ENCODE measurements at regions not wholly inside any gene's neighbourhood (a gene's known extent, or its start where the extent isn't known, plus 50 kb on each side); places are given as distances from the start of the nearest gene placed in this dataset.

GRCh38 chr6:134478764-134479399 lies 161.0 kb upstream of the SGK1 start:
- DNase-seq, result no peak

DNA sequence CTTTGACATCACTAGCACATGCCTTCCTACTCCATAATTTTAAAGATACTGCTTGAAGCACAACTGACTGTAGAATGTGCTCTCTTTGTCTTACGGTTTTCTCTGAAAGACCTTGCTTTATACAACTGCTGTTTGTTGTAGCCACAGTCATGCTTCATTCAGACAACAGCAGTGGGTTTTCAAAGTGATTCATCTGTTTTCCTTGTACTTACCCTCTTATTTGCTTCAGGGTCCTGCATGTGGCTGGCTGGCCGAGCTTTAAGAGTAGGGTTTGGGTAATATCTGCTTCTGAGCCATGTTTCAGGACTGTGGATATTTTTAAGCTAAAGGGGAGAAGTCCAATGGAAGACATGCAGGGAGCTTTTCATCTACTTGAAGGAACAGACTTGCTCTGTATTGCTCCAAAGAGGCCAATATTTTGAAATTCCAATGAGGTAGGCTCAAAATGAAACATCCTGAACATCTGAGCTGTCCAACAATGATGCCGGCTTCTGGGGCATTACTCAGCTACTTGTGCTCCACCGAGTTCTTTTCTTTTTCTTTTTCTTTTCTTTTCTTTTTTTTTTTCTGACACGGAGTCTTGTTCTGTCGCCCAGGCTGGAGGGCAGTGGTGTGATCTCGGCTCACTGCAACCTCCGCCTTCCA lies 160.2 kb upstream of the SGK1 start:
- DNase-seq, result no peak

DNA sequence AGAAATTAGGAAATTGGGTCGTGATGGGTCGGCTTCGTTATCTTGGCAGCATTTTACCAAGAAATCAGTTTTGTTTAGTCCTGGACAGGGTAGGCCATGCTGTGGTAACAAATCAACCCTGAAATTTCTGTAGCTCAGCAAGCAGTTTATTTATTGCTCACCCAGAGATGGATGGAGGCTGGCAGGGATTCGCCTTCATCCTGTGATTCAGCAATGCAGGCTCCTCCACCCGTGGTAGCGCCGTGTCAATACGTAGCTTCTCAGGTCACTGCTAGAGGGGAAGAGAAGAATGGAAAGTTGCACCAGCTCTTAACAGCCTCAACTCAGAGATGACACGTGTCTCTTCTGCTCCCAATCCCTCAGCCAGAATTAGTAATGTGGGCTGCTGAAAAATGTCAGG lies 157.0 kb upstream of the SGK1 start:
- DNase-seq, result no peak

- DNase-seq, result no peak
Measured at GRCh38 chr6:134472661-134473060, 154.7 kb upstream of the SGK1 start.

DNA sequence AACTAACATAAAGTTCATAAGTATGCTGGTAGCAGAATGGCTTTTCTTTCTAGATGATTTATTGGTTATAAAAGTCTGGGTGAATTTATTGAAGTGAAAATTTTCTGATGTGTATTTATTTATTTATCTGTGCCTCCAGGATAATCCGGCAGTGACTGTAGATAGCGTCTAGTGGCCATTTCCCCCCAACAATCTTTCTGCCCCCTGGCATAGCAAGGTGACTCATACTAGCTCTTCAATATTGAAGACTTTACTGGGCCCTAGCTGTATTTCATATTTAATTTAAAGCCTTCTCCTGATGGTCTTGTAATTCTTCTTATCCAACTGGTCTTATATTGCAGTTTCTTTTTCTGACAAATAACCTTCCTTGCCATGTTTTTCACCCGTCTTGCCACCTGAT lies 154.1 kb upstream of the SGK1 start:
- DNase-seq, result no peak

- DNase-seq, result no peak
Measured at GRCh38 chr6:134470457-134470975, 152.6 kb upstream of the SGK1 start.

DNA sequence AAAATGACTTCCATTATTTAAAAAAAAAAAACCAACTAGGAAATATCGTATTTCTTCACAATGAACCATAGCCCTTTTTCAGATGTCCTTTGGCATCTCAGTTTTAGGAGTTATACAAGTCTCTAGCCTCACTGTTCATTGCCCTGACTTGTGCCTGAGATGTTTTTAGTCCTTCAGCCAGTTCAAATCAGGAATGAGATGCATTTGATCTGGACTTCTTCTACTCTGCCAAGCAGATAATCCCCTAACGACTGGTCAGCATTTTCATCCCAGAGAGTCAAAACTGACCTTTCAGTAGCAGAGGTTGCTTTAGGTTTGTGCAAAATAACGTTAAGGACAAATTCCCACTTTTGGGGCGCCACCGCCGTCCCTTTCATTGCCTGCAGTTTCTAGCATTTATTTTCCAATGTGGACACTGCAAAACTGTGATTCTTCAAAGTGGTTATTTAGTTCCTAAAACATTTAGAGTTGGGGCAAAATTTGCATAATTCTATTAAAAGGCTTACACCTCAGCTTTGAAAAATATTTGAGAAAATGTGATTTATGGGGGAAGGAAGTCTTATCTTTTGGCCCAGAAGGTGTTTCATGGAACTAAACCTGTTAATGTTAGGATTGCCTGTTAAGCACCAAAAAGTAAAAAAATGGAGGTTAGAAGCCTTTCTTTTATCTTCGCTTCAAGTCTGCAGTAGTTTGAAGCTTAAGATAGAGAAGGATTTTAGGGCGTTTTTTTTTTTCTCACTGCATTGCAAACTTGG lies 152.0 kb upstream of the SGK1 start:
- no peak for DNase-seq

GRCh38 chr6:134468633-134469032 lies 150.7 kb upstream of the SGK1 start:
- DNase-seq, result no peak

DNA sequence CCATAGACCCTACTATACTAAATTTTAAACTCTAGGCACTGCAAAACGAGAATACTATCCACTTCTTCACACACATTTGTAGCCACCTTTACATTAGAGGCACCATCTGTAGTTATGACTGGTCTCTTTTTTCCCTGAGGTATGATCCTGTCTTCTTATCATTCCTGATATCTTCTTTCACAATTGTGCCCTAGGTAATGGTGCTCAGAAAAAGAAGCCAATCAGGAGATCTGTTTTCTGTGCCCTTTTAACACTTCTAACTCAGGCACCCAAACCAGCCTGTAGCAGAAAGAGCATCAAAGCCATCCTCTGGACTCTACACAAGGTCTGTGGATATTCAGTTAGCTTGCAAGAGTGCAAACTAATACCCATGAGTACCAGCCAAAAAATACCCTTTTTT lies 149.7 kb upstream of the SGK1 start:
- no peak for DNase-seq

- DNase-seq, result no peak
Measured at GRCh38 chr6:134466771-134467525, 149.0 kb upstream of the SGK1 start.

- DNase-seq, result no peak
Measured at GRCh38 chr6:134464690-134465411, 146.9 kb upstream of the SGK1 start.

DNA sequence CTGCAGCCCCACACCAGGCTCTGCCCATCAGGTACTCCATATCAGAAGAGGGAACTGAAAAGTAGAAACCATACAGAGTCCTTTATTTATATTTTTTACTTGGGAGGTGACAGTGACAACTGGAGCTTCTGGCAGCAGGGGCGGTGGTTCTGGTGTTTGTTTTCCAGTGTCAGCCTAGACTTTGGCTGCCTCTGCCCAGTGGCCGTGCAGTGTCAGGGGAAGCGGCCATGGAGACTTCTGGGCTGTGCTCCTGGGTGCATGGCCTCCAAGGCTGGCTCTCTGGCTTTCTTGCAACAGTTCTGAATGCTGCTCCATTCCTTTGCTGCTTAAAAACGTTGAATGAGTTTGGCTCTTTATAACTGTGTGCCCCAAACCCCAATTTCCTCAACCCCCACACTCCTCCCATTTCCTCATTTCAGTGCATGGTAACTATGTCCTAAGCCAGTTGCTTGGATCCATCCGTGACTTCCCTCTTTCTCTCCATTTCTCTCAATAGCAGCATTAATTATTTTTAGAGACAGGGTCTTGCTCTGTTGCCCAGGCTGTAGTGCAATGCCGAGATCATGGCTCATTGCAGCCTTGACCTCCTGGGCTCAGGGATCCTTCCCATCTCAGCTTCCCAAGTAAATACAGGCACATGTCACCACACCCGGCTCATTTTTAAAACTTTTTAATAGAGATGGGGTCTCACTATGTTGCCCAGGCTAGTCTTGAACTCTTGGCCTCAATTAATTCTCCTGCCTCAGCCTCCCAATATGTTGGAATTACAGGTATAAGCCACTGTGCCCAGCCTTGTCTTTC lies 141.1 kb upstream of the SGK1 start:
- no peak for DNase-seq

GRCh38 chr6:134457941-134458340 lies 140.0 kb upstream of the SGK1 start:
- DNase-seq, result no peak

- DNase-seq, result no peak
Measured at GRCh38 chr6:134456226-134456625, 138.3 kb upstream of the SGK1 start.

DNA sequence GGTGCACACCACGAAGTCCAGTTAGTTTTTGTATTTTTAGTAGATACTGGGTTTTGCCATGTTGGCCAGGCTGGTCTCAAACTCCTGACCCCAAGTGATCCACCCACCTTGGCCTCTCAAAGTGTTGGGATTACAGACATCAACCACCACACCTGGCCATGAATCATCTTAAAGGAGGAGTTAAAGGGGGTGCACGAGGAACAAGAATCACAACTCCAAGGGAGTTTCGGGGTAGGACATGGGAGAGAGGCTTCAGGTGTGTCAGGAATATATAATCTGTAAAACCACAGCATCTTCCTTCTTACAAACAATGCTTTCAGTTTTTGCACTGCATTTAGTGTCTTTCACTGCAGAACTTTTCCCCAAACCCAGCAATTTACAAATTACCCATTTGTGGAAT lies 137.4 kb upstream of the SGK1 start:
- no peak for DNase-seq

DNA sequence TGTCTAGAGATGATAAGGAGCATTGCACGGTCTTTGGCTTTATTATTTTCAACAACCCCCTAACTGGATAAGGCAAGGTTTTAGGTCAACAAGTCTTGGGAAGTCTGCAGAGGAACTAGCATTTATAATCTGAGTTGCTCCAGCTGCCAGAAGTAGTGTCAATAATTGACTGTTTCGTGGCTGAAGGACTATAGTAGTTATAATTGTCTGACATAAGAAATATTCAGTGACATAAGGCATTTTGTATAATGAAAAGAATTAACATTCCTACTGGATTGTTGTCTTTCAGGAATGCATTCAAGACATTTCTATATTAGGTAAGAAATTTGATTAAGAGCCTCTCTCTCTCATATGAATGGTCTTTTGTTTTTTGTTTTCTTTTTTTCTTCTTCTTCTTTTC lies 136.9 kb upstream of the SGK1 start:
- DNase-seq, result no peak

DNA sequence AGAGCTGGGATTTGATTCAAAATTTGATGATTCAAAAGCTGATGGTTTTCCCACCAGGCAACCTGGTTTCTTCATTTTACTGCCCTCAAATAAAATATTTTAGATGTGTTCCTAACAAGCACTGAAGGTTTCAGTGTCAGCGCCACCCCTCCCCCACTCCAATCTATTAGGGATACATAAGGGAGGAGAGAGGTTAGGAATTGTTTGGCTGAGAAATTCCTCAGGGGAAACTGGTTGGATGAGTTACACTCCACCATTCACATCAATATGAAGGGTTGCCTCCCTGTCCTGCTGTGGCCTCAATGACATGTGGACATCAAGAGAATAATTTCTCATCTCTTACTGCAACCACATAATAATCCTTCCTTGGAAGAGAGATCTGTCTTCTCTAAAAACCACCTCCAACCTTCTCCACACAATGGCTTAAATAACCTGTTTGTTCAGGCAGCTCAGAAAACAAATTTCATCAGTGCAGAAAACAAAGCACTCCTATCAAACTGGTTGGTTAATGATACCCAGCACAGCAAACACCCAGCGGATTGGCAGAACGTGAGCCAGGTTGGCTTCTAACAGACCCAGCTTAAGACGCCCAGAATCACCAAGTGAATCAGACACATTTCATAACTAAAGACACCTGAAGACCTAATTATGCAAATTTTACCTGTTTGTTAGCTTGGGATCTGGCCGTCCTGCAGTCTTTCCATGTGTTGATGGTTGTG lies 136.0 kb upstream of the SGK1 start:
- DNase-seq, result no peak

DNA sequence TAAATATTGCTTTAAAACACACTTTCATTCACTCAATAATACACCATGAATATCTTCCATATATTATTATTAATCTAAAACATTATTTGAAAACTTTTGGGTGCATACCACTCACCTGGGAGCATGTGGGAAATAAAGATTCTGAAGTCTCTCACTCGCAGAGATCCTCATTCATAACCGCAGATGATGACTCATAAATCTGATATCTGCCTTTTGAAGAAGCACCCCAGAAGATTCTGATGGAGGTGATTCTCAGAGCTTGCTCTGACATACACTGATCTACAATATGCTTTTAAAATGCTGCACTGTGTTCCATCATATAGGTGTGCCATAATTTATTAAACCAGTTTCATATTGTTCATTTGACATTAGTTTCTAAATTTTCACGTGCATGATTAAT lies 135.0 kb upstream of the SGK1 start:
- no peak for DNase-seq

GRCh38 chr6:134451529-134451928 lies 133.6 kb upstream of the SGK1 start:
- no peak for DNase-seq

GRCh38 chr6:134449781-134450180 lies 131.9 kb upstream of the SGK1 start:
- no peak for DNase-seq

DNA sequence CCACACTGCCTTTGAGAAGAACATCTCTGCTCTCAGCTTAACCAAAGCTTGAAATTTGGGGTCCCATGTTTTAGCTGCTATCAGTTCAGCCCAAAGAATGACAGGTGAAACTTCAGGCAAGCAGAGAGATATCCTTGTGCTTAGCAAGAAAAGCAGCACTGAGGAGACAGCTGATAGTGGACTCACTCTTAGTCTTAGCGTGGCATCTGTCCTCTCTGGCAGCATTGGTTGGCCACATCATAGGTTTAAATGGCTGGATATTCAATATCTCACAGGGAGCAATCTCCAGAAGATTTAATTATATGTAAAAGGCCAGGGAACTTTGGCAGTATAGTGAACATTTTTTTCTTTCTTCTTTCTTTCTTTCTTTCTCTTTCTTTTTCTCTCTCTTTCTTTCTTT lies 131.1 kb upstream of the SGK1 start:
- no peak for DNase-seq
